Caco-2 (cell line): ENCODE measurements at regions not wholly inside any gene's neighbourhood (a gene's known extent, or its start where the extent isn't known, plus 50 kb on each side); places are given as distances from the start of the nearest gene placed in this dataset.

Experiments
- BruUV-seq: library from RNA; stranded (reverse); fragments of 400-500 nt; replicated peaks from 2 replicates; lab custom pipeline; 2021; lab: Mats Ljungman, UMichigan
- CTCF ChIA-PET: fragments of 300-600 bp; sonication (Branson Sonifier 250); formaldehyde crosslinking; loops from one replicate; lab custom pipeline; 2022; ENCODE audit warnings: antibody characterized with exemption; lab: Charles Lee
- POLR2A ChIA-PET: fragments of 300-600 bp; sonication (Branson Sonifier 250); formaldehyde crosslinking; loops from one replicate; lab custom pipeline; 2022; ENCODE audit warnings: antibody characterized with exemption; lab: Charles Lee
- DNase-seq, 2 experiments: peaks; one replicate each; pipeline versions ENCODE4 v3.0.0 to v3.0.0-alpha.2; 2020 to 2022
- H3K27me3 ChIP-seq: replicated peaks from 2 replicates; pipeline ENCODE4 v1.6.0; 2011; ENCODE audit warnings: low read length; ENCODE audit not compliant: control insufficient read depth, insufficient read depth
- H3K36me3 ChIP-seq: 2 replicates; pipeline ENCODE4 v1.5.1; 2011; ENCODE audit warnings: low read length; ENCODE audit not compliant: control insufficient read depth, insufficient read depth
- H3K4me1 ChIP-seq: fragments of 250-450 bp; sonication (Bioruptor Pico); 2 replicates; pipeline ENCODE4 v1.5.1; 2020; ENCODE audit warnings: mild to moderate bottlenecking
- H3K4me3 ChIP-seq: 2 replicates; pipeline ENCODE4 v1.5.1; 2011; ENCODE audit warnings: low read depth, mild to moderate bottlenecking, control low read depth, low read length
- H3K9me3 ChIP-seq: fragments of 250-450 bp; sonication (Bioruptor Pico); 2 replicates; pipeline ENCODE4 v1.5.1; 2020; ENCODE audit warnings: mild to moderate bottlenecking, moderate library complexity
- H3K27ac Mint-ChIP-seq: one replicate; pipeline ENCODE4 v1.8.0; 2022; ENCODE audit warnings: mixed read lengths; ENCODE audit not compliant: unreplicated experiment
- H3K27me3 Mint-ChIP-seq: one replicate; pipeline ENCODE4 v1.8.0; 2022; ENCODE audit warnings: mixed read lengths; ENCODE audit not compliant: insufficient read depth, unreplicated experiment
- H3K36me3 Mint-ChIP-seq: one replicate; pipeline ENCODE4 v1.8.0; 2022; ENCODE audit warnings: mild to moderate bottlenecking, mixed read lengths; ENCODE audit not compliant: insufficient read depth, unreplicated experiment
- H3K4me1 Mint-ChIP-seq: one replicate; pipeline ENCODE4 v1.8.0; 2022; ENCODE audit warnings: low read depth, mixed read lengths; ENCODE audit not compliant: unreplicated experiment
- H3K4me3 Mint-ChIP-seq: one replicate; pipeline ENCODE4 v1.8.0; 2022; ENCODE audit warnings: mild to moderate bottlenecking, moderate library complexity, mixed read lengths; ENCODE audit not compliant: unreplicated experiment
- H3K9me3 Mint-ChIP-seq: one replicate; pipeline ENCODE4 v1.8.0; 2022; ENCODE audit warnings: mixed read lengths; ENCODE audit not compliant: unreplicated experiment
- intact Hi-C: fragments of 100-400 bp; cut with micrococcal nuclease; formaldehyde crosslinking; loops from one replicate; pipeline ENCODE4 v1.10.0; 2022; ENCODE audit not compliant: unreplicated experiment
- TF ChIP-seq, protein P1 (sequence below), 2 experiments: fragments of 200-600 bp in 1 of 2; IDR thresholded peaks; 1 replicate in 1 of 2; 2 replicates in 1 of 2; pipeline versions ENCODE4 v1.5.1 to v1.8.0; 2011 to 2022; ENCODE audit warnings: antibody characterized with exemption in 1 of 2, control low read depth in 1 of 2, inconsistent platforms in 1 of 2, low read depth in 1 of 2, low read length in 1 of 2, mild to moderate bottlenecking in 1 of 2, moderate library complexity in 1 of 2; ENCODE audit not compliant: insufficient read depth in 1 of 2, severe bottlenecking in 1 of 2, unreplicated experiment in 1 of 2

DNA sequence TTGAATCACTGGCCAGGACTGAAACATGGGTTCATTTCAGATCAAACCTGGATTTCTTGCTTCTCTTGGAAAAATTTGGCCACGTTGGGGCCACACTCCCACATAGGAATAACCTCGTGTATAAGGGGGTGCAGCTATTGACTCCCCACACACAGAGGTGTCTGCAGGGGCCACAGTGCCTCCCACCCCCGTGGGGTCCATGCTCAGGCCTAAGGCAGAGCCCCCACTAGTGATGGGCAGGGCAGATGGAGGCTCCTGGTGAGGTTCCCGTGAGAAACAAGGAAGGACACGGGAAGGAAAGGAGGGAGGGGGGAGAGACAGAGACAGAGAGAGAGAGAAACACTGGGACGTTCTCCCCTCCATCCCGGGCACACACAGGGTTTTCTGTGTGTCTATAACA lies 230.5 kb downstream of the ERMARD start:
- Mint-ChIP-seq H3K4me3 (no peak overlapping the region), H3K27me3 (no peaks in the 10 kb centered on the region), H3K27ac (no peak overlapping the region), H3K36me3 (no peaks in the 10 kb centered on the region), H3K9me3 (no peaks in the 10 kb centered on the region), H3K4me1 (no peaks in the 10 kb centered on the region)
- Histone ChIP-seq H3K36me3 (no peaks in the 10 kb centered on the region), H3K4me3 (no peak overlapping the region), H3K4me1 (no peaks in the 10 kb centered on the region), H3K27me3 (no peaks in the 10 kb centered on the region), H3K9me3 (no peaks in the 10 kb centered on the region)
- CTCF ChIA-PET, result no interaction called here
- intact Hi-C loops, result no loop called here
- POLR2A ChIA-PET, result no interaction called here
- no TSS peak for BruUV-seq
- DNase-seq, result no peak
- TF ChIP-seq, protein P1, sequence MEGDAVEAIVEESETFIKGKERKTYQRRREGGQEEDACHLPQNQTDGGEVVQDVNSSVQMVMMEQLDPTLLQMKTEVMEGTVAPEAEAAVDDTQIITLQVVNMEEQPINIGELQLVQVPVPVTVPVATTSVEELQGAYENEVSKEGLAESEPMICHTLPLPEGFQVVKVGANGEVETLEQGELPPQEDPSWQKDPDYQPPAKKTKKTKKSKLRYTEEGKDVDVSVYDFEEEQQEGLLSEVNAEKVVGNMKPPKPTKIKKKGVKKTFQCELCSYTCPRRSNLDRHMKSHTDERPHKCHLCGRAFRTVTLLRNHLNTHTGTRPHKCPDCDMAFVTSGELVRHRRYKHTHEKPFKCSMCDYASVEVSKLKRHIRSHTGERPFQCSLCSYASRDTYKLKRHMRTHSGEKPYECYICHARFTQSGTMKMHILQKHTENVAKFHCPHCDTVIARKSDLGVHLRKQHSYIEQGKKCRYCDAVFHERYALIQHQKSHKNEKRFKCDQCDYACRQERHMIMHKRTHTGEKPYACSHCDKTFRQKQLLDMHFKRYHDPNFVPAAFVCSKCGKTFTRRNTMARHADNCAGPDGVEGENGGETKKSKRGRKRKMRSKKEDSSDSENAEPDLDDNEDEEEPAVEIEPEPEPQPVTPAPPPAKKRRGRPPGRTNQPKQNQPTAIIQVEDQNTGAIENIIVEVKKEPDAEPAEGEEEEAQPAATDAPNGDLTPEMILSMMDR (IDR thresholded peaks at IDR 0.05; ENCODE audit: insufficient read depth in 1 of 2, low read depth in 1 of 2, low read length in 1 of 2, severe bottlenecking in 1 of 2, unreplicated experiment in 1 of 2), result no peak

DNA sequence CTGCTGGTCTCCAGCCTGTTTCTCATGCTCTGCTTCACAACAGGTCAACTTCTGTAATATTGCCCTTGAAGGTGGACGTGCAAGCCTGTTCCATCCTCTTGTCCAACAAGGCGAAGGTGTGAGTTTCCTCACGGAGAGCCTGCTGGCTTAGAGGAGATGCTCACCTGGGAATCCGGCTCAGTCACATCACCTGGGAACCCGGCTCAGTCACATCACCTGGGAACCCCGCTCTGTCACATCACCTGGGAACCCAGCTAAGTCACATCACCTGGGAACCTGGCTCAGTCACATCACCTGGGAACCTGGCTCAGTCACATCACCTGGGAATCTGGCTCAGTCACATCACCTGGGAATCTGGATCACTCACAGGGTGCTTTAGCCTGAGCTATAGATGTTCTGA lies 230.1 kb downstream of the ERMARD start:
- Mint-ChIP-seq H3K27ac (no peak overlapping the region), H3K9me3 (no peaks in the 10 kb centered on the region), H3K4me3 (no peak overlapping the region), H3K27me3 (no peaks in the 10 kb centered on the region), H3K36me3 (no peaks in the 10 kb centered on the region), H3K4me1 (no peaks in the 10 kb centered on the region)
- no TSS peak for BruUV-seq
- Histone ChIP-seq H3K4me1 (no peaks in the 10 kb centered on the region), H3K4me3 (no peak overlapping the region), H3K27me3 (no peaks in the 10 kb centered on the region), H3K9me3 (no peaks in the 10 kb centered on the region), H3K36me3 (no peaks in the 10 kb centered on the region)
- ChIA-PET POLR2A (no interaction called here), CTCF (no interaction called here)
- intact Hi-C loops, result no loop called here
- DNase-seq, result no peak
- TF ChIP-seq, protein P1 (IDR thresholded peaks at IDR 0.05; ENCODE audit: insufficient read depth in 1 of 2, low read depth in 1 of 2, low read length in 1 of 2, severe bottlenecking in 1 of 2, unreplicated experiment in 1 of 2), result no peak

DNA sequence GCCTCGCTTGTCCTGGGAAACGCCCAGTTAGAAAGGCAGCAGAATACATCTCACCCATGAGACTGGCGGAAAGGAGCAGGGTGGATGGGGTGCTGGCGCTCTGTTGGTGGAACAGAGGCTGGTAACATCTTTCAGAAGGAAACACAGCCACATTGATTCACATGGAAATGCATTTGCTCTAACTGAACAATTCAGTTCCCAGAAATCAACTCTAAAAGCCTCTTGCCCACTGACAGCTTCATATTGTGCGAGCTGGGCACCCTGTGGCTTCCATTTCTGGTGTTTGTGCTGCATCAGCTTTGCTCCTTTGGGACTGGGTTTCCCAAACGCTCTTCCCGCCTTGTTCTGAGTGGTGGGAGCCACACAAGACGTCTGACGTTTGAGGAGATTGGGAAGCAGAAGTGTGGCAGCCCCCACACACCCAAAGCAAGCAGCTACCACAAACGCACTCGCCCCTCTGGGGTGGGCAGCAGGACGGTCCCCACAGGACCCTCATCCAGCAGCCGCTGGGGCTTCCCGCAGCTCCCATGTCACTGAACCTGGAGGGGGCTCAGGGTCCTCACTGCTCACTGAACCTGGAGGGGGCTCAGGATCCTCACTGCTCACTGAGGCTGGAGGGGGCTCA lies 229.5 kb downstream of the ERMARD start:
- ChIA-PET CTCF (no interaction called here), POLR2A (no interaction called here)
- Mint-ChIP-seq H3K9me3 (no peaks in the 10 kb centered on the region), H3K4me3 (no peak overlapping the region), H3K4me1 (no peaks in the 10 kb centered on the region), H3K27ac (no peak overlapping the region), H3K27me3 (no peaks in the 10 kb centered on the region), H3K36me3 (no peaks in the 10 kb centered on the region)
- H3K4me1 ChIP-seq, result no peaks in the 10 kb centered on the region
- H3K27me3 ChIP-seq, result no peaks in the 10 kb centered on the region
- no peaks in the 10 kb centered on the region for H3K9me3 ChIP-seq
- no peak overlapping the region for H3K4me3 ChIP-seq
- TF ChIP-seq, protein P1 (IDR thresholded peaks at IDR 0.05; ENCODE audit: insufficient read depth in 1 of 2, low read depth in 1 of 2, low read length in 1 of 2, severe bottlenecking in 1 of 2, unreplicated experiment in 1 of 2), result no peak
- H3K36me3 ChIP-seq, result no peaks in the 10 kb centered on the region
- BruUV-seq, result no TSS peak
- intact Hi-C loops, result no loop called here
- DNase-seq, result no peak
